ENCODE measurements at regions not wholly inside any gene's neighbourhood (a gene's known extent, or its start where the extent isn't known, plus 50 kb on each side); places are given as distances from the start of the nearest gene placed in this dataset.

GRCh38 chr13:54301085-54301484 is 1272.5 kb downstream of the OLFM4 start:
- H3K27ac ChIP-seq (ENCODE audit: low read depth in 1 of 2, low read length in 2 of 2): no peak overlapping the region
- H3K9ac ChIP-seq (ENCODE audit: low read depth in 1 of 2, low read length in 2 of 2): no peak overlapping the region
- H3K4me1 ChIP-seq (ENCODE audit: control insufficient read depth in 4 of 4, insufficient read depth in 4 of 4, low read length in 3 of 4): no peaks in the 10 kb centered on the region
- H3K4me3 ChIP-seq (ENCODE audit: low read depth in 1 of 3, low read length in 3 of 3): no peak overlapping the region
- WGBS: 69% methylated on average over 2 of the region's 2 CpGs
- TF ChIP-seq, protein P1, sequence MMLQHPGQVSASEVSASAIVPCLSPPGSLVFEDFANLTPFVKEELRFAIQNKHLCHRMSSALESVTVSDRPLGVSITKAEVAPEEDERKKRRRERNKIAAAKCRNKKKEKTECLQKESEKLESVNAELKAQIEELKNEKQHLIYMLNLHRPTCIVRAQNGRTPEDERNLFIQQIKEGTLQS (IDR thresholded peaks at IDR 0.05): no peak
- no peak for TF ChIP-seq RAD21 (IDR thresholded peaks at IDR 0.05)
- TF ChIP-seq EGR1 (IDR thresholded peaks at IDR 0.05; ENCODE audit: low read depth in 2 of 2): no peak
- TF ChIP-seq, protein P2, sequence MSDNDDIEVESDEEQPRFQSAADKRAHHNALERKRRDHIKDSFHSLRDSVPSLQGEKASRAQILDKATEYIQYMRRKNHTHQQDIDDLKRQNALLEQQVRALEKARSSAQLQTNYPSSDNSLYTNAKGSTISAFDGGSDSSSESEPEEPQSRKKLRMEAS (IDR thresholded peaks at IDR 0.05): no peak
- no peak for TF ChIP-seq GABPA (IDR thresholded peaks at IDR 0.05 in 1 of 2, conservative IDR thresholded peaks at IDR 0.05 in 1 of 2)
- TF ChIP-seq, protein P3, sequence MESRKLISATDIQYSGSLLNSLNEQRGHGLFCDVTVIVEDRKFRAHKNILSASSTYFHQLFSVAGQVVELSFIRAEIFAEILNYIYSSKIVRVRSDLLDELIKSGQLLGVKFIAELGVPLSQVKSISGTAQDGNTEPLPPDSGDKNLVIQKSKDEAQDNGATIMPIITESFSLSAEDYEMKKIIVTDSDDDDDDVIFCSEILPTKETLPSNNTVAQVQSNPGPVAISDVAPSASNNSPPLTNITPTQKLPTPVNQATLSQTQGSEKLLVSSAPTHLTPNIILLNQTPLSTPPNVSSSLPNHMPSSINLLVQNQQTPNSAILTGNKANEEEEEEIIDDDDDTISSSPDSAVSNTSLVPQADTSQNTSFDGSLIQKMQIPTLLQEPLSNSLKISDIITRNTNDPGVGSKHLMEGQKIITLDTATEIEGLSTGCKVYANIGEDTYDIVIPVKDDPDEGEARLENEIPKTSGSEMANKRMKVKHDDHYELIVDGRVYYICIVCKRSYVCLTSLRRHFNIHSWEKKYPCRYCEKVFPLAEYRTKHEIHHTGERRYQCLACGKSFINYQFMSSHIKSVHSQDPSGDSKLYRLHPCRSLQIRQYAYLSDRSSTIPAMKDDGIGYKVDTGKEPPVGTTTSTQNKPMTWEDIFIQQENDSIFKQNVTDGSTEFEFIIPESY (IDR thresholded peaks at IDR 0.05): no peak
- TF ChIP-seq CTCF (IDR thresholded peaks at IDR 0.05; ENCODE audit: low read depth, low read length, missing input control): no peak
- TF ChIP-seq NR2F2 (IDR thresholded peaks at IDR 0.05): no peak
- no peak for TF ChIP-seq HNF4A (conservative IDR thresholded peaks at IDR 0.05)
- no peak for TF ChIP-seq JUND (IDR thresholded peaks at IDR 0.05)
- TF ChIP-seq YY1 (IDR thresholded peaks at IDR 0.05): no peak
- no peaks in the 10 kb centered on the region for H3K27me3 ChIP-seq (ENCODE audit: control insufficient read depth in 4 of 4, insufficient read depth in 4 of 4, low read length in 3 of 4)
- no peaks in the 10 kb centered on the region for H3K9me3 ChIP-seq (ENCODE audit: control insufficient read depth in 4 of 4, low read length in 3 of 4)
- H3K36me3 ChIP-seq (ENCODE audit: control insufficient read depth in 4 of 4, insufficient read depth in 3 of 4, low read depth in 1 of 4, low read length in 3 of 4): no peaks in the 10 kb centered on the region
- DNase-seq (ENCODE audit: low spot score): no peak

GRCh38 chr13:54305377-54305776 is 1276.8 kb downstream of the OLFM4 start:
- H3K4me1 ChIP-seq (ENCODE audit: control insufficient read depth in 4 of 4, insufficient read depth in 4 of 4, low read length in 3 of 4): no peaks in the 10 kb centered on the region
- no peak for TF ChIP-seq YY1 (IDR thresholded peaks at IDR 0.05)
- no peak for TF ChIP-seq NR2F2 (IDR thresholded peaks at IDR 0.05)
- TF ChIP-seq RAD21 (IDR thresholded peaks at IDR 0.05): no peak
- TF ChIP-seq, protein P2 (IDR thresholded peaks at IDR 0.05): no peak
- no peak for TF ChIP-seq GABPA (IDR thresholded peaks at IDR 0.05 in 1 of 2, conservative IDR thresholded peaks at IDR 0.05 in 1 of 2)
- TF ChIP-seq SP1 (IDR thresholded peaks at IDR 0.05): no peak
- TF ChIP-seq, protein P3 (IDR thresholded peaks at IDR 0.05): no peak
- no peak for TF ChIP-seq FOXA2 (IDR thresholded peaks at IDR 0.05)
- no peak for TF ChIP-seq TAF1 (conservative IDR thresholded peaks at IDR 0.05)
- TF ChIP-seq REST (IDR thresholded peaks at IDR 0.05): no peak
- H3K27me3 ChIP-seq (ENCODE audit: control insufficient read depth in 4 of 4, insufficient read depth in 4 of 4, low read length in 3 of 4): no peaks in the 10 kb centered on the region
- H3K4me3 ChIP-seq (ENCODE audit: low read depth in 1 of 3, low read length in 3 of 3): no peak overlapping the region
- H3K9ac ChIP-seq (ENCODE audit: low read depth in 1 of 2, low read length in 2 of 2): no peak overlapping the region
- H3K9me3 ChIP-seq (ENCODE audit: control insufficient read depth in 4 of 4, low read length in 3 of 4): no peaks in the 10 kb centered on the region
- no peaks in the 10 kb centered on the region for H3K36me3 ChIP-seq (ENCODE audit: control insufficient read depth in 4 of 4, insufficient read depth in 3 of 4, low read depth in 1 of 4, low read length in 3 of 4)
- 94% methylated on average over 1 of the region's 1 CpG for WGBS
- DNase-seq (ENCODE audit: low spot score): no peak
- no peak overlapping the region for H3K27ac ChIP-seq (ENCODE audit: low read depth in 1 of 2, low read length in 2 of 2)
